T-helper 1 cell (primary cell): ENCODE measurements at regions not wholly inside any gene's neighbourhood (a gene's known extent, or its start where the extent isn't known, plus 50 kb on each side); places are given as distances from the start of the nearest gene placed in this dataset.
"Not testable (repeated sequence)": the region's sequence is repeated elsewhere in the genome, so short reads cannot be mapped to it uniquely, and the experiment has no call there.

ENCODE experiments used
- DNase-seq, 5 donors: peaks; one replicate each; pipeline ENCODE4 v3.0.0-alpha.2; 2012 to 2020

GRCh38 chr12:28023156-28023887 lies 50.8 kb upstream of the PTHLH start:
- no peak for DNase-seq

- DNase-seq = no peak
Measured at GRCh38 chr12:28024231-28024995, 51.9 kb upstream of the PTHLH start.

- no peak for DNase-seq
Measured at GRCh38 chr12:28025821-28026505, 53.4 kb upstream of the PTHLH start.

GRCh38 chr12:28026701-28027100 lies 54.2 kb upstream of the PTHLH start:
- no peak for DNase-seq

- no peak for DNase-seq
Measured at GRCh38 chr12:28027328-28027727, 54.8 kb upstream of the PTHLH start.

- DNase-seq = no peak
Measured at GRCh38 chr12:28027947-28028724, 55.6 kb upstream of the PTHLH start.

GRCh38 chr12:28032811-28033537 lies 60.4 kb upstream of the PTHLH start:
- no peak for DNase-seq

- no peak for DNase-seq
Measured at GRCh38 chr12:28033538-28033915, 61.0 kb upstream of the PTHLH start.

- no peak for DNase-seq
Measured at GRCh38 chr12:28034271-28034670, 61.7 kb upstream of the PTHLH start.

GRCh38 chr12:28035500-28035899 lies 63.0 kb upstream of the PTHLH start:
- no peak for DNase-seq

- no peak for DNase-seq
Measured at GRCh38 chr12:28036940-28037339, 64.4 kb upstream of the PTHLH start.

GRCh38 chr12:28040246-28040645 lies 67.7 kb upstream of the PTHLH start:
- no peak for DNase-seq

GRCh38 chr12:28046600-28046999 lies 74.1 kb upstream of the PTHLH start:
- DNase-seq = not testable (repeated sequence)

GRCh38 chr12:28050606-28051005 lies 78.1 kb upstream of the PTHLH start:
- DNase-seq = no peak

- no peak for DNase-seq
Measured at GRCh38 chr12:28051516-28052354, 79.2 kb upstream of the PTHLH start.

- no peak for DNase-seq
Measured at GRCh38 chr12:28053564-28053963, 81.0 kb upstream of the PTHLH start.

- no peak for DNase-seq
Measured at GRCh38 chr12:28054583-28054982, 82.0 kb upstream of the PTHLH start.

GRCh38 chr12:28057856-28058615 lies 85.5 kb upstream of the PTHLH start:
- DNase-seq = no peak

- no peak for DNase-seq
Measured at GRCh38 chr12:28059220-28059619, 86.7 kb upstream of the PTHLH start.

- no peak for DNase-seq
Measured at GRCh38 chr12:28059668-28060067, 87.1 kb upstream of the PTHLH start.

GRCh38 chr12:28060871-28061270 lies 88.3 kb upstream of the PTHLH start:
- DNase-seq = no peak
